PC-9 (cell line): ENCODE measurements at regions not wholly inside any gene's neighbourhood (a gene's known extent, or its start where the extent isn't known, plus 50 kb on each side); places are given as distances from the start of the nearest gene placed in this dataset.

Experiments
- BruUV-seq: library from RNA; stranded (reverse); fragments of 400-500 nt; replicated peaks from 2 replicates; lab custom pipeline; 2021; lab: Mats Ljungman, UMichigan
- CTCF ChIA-PET: fragments of 300-600 bp; sonication (Branson Sonifier 250); formaldehyde crosslinking; loops from one replicate; lab custom pipeline; 2022; ENCODE audit warnings: antibody characterized with exemption; lab: Charles Lee
- POLR2A ChIA-PET: fragments of 300-600 bp; sonication (Branson Sonifier 250); formaldehyde crosslinking; loops from one replicate; lab custom pipeline; 2022; ENCODE audit warnings: antibody characterized with exemption; ENCODE audit not compliant: unreplicated experiment; lab: Charles Lee
- DNase-seq, 2 experiments: peaks; one replicate each; pipeline versions ENCODE4 v3.0.0 to v3.0.0-alpha.2; 2015 to 2022; ENCODE audit warnings: mixed read lengths in 1 of 2
- H2AFZ ChIP-seq: fragments of 200-600 bp; sonication (generic); 2 replicates; pipeline ENCODE4 v1.8.1; 2017; ENCODE audit warnings: antibody characterized with exemption
- H3F3A ChIP-seq: fragments of 200-600 bp; sonication (generic); 2 replicates; pipeline ENCODE4 v1.8.1; 2017; ENCODE audit warnings: antibody characterized with exemption, mild to moderate bottlenecking, low read depth; ENCODE audit not compliant: insufficient read depth
- H3K27ac ChIP-seq: fragments of 200-600 bp; sonication (generic); 2 replicates; pipeline ENCODE4 v1.6.1; 2016; ENCODE audit warnings: mixed run types
- H3K27me3 ChIP-seq: fragments of 200-600 bp; sonication (generic); 2 replicates; pipeline ENCODE4 v1.6.1; 2016; ENCODE audit warnings: low read depth, mixed run types; ENCODE audit not compliant: insufficient read depth
- H3K36me3 ChIP-seq: fragments of 200-600 bp; sonication (generic); 2 replicates; pipeline ENCODE4 v1.6.1; 2016; ENCODE audit warnings: low read depth, mixed run types
- H3K4me1 ChIP-seq: fragments of 200-600 bp; sonication (generic); replicated peaks from 2 replicates; pipeline ENCODE4 v1.6.1; 2016; ENCODE audit warnings: mixed run types; ENCODE audit not compliant: insufficient read depth
- H3K4me2 ChIP-seq: fragments of 200-600 bp; sonication (generic); 2 replicates; pipeline ENCODE4 v1.6.1; 2017; ENCODE audit warnings: mixed run types
- H3K4me3 ChIP-seq: fragments of 200-600 bp; sonication (generic); 2 replicates; pipeline ENCODE4 v1.6.1; 2016; ENCODE audit warnings: mixed run types
- H3K79me2 ChIP-seq: fragments of 200-600 bp; sonication (generic); 2 replicates; pipeline ENCODE4 v1.6.1; 2017; ENCODE audit warnings: low read depth, mixed run types
- H3K9me2 ChIP-seq: fragments of 200-600 bp; sonication (generic); 2 replicates; pipeline ENCODE4 v1.8.1; 2017; ENCODE audit warnings: mild to moderate bottlenecking; ENCODE audit not compliant: insufficient read depth
- H3K9me3 ChIP-seq: fragments of 200-600 bp; sonication (generic); 2 replicates; pipeline ENCODE4 v1.8.1; 2016; ENCODE audit warnings: low read depth; ENCODE audit not compliant: insufficient read depth
- H4K20me1 ChIP-seq: fragments of 200-600 bp; sonication (generic); 2 replicates; pipeline ENCODE4 v1.8.1; 2017; ENCODE audit not compliant: insufficient read depth
- EZH2 ChIP-seq: fragments of 200-600 bp; sonication (generic); IDR thresholded peaks from 2 replicates; pipeline ENCODE4 v1.8.0; 2017; ENCODE audit warnings: antibody characterized with exemption, low read depth
- intact Hi-C: fragments of 100-400 bp; cut with micrococcal nuclease; formaldehyde crosslinking; loops from one replicate; pipeline ENCODE4 v1.10.0; 2022; ENCODE audit not compliant: unreplicated experiment
- TF ChIP-seq, protein P1 (sequence below): fragments of 200-600 bp; sonication (generic); conservative IDR thresholded peaks from 2 replicates; pipeline ENCODE4 v1.6.1; 2017; ENCODE audit warnings: mixed run types, antibody characterized with exemption, mild to moderate bottlenecking, moderate library complexity

DNA sequence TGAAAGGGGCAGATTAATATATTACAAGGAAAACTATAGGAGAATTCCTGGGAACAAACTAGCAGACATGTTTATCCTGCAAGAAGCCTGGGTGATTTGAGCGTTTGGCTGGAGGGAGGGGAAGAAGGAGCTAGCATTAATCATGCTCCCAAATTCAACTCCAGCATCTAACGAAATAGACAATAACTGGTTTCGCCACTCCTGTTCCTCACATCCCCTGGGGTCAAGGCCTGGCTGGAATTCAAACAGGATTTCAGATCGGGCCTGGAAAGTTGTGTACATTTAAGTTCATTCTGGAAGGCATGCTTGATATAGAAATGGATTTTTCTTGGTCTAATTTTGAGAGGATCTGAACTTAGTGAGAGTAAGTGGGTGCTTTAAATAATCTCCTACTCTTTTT lies 126.1 kb upstream of the CTAGE1 start:
- intact Hi-C loops = no loop called here
- ChIA-PET CTCF (no interaction called here), POLR2A (no interaction called here)
- no peaks in the 10 kb centered on the region for H4K20me1 ChIP-seq
- no peak overlapping the region for H3K4me3 ChIP-seq
- DNase-seq = no peak
- no peaks in the 10 kb centered on the region for H3K27me3 ChIP-seq
- H3F3A ChIP-seq = no peaks in the 10 kb centered on the region
- no peaks in the 10 kb centered on the region for H3K36me3 ChIP-seq
- no peak overlapping the region for H3K4me2 ChIP-seq
- TF ChIP-seq, protein P1, sequence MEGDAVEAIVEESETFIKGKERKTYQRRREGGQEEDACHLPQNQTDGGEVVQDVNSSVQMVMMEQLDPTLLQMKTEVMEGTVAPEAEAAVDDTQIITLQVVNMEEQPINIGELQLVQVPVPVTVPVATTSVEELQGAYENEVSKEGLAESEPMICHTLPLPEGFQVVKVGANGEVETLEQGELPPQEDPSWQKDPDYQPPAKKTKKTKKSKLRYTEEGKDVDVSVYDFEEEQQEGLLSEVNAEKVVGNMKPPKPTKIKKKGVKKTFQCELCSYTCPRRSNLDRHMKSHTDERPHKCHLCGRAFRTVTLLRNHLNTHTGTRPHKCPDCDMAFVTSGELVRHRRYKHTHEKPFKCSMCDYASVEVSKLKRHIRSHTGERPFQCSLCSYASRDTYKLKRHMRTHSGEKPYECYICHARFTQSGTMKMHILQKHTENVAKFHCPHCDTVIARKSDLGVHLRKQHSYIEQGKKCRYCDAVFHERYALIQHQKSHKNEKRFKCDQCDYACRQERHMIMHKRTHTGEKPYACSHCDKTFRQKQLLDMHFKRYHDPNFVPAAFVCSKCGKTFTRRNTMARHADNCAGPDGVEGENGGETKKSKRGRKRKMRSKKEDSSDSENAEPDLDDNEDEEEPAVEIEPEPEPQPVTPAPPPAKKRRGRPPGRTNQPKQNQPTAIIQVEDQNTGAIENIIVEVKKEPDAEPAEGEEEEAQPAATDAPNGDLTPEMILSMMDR = no peak
- H3K9me3 ChIP-seq = no peaks in the 10 kb centered on the region
- no peaks in the 10 kb centered on the region for H3K9me2 ChIP-seq
- no TSS peak for BruUV-seq
- H3K79me2 ChIP-seq = no peaks in the 10 kb centered on the region
- H3K27ac ChIP-seq = no peak overlapping the region
- H2AFZ ChIP-seq = no peak overlapping the region
- 0 out of 2 replicates have a peak, but pooled peaks cover 10% of the 10 kb centered on the region for H3K4me1 ChIP-seq

DNA sequence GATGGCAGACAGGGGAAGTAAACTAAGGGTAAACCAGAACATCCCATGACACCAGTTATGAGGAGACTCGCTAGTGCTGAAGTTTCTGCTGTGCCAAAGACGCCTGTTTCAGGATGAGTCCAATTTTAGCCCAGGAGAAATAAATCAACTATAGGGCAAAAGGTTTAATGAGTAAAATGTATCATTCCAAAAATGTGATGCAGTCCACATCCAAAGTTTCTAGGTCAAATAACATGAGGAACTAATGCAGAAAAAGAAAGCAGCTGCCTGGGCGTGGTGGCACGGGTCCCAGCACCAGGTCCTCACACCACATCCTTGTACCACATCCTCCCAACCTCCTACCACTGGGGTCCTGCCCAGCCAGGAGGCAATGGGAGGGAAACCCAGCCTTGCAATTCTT lies 126.9 kb upstream of the CTAGE1 start:
- BruUV-seq = no TSS peak
- POLR2A ChIA-PET = no interaction called here
- Histone ChIP-seq H3K4me3 (no peak overlapping the region), H3F3A (no peaks in the 10 kb centered on the region), H2AFZ (no peak overlapping the region), H3K4me1 (peaks cover 13% of the 10 kb centered on the region), H3K9me3 (0 out of 2 replicates have a peak, but pooled peaks cover 3% of the 10 kb centered on the region), H4K20me1 (no peaks in the 10 kb centered on the region), H3K79me2 (no peaks in the 10 kb centered on the region), H3K36me3 (no peaks in the 10 kb centered on the region), H3K4me2 (no peak overlapping the region), H3K27me3 (no peaks in the 10 kb centered on the region), H3K27ac (no peak overlapping the region), H3K9me2 (no peaks in the 10 kb centered on the region)
- CTCF ChIA-PET = no interaction called here
- intact Hi-C loops = no loop called here
- no peak for TF ChIP-seq EZH2
- TF ChIP-seq, protein P1 = no peak
- no peak for DNase-seq

DNA sequence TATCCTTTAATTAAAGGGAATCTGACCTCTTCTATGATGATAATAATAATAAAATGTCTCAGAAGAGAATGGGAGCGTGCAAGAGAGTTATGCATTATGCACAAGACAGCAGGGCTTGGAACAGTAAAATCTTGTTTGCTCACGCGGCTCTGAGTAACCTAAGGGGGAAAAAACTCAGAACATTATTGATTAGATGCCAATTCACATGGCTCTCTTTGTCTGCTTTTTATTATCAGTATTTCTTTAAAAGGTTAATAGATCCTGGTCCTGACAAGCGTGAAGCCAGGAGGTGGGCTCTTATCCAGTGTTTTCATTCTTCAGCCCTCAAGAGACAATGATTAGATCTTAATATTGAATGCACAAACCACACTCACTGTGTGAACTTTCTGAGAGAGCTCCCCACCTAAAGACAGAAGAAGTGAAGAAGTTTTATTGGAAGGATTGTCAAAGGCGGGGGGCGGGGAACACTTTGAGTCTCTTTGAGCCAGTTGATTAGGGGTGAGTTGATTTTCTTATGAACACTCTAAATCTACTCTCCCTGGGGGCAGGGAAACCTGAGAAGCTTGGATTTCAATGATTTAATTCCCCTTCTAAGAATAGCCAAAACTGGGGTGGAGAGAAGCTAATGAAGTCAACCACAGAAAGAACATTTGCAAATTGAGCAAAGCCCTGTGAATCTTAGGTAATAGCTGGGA lies 127.5 kb upstream of the CTAGE1 start:
- intact Hi-C loops = no loop called here

More for the DNA sequence above, 127.5 kb upstream of the CTAGE1 start:
- H3F3A ChIP-seq = peaks cover 4% of the 10 kb centered on the region; the same call in 1 of the 2 replicates
- no peak overlapping the region for H2AFZ ChIP-seq
- H3K9me3 ChIP-seq = 0 out of 2 replicates have a peak, but pooled peaks cover 3% of the 10 kb centered on the region
- no peaks in the 10 kb centered on the region for H3K27me3 ChIP-seq
- H4K20me1 ChIP-seq = no peaks in the 10 kb centered on the region
- no peak for TF ChIP-seq EZH2
- TF ChIP-seq, protein P1 = no peak
- H3K4me2 ChIP-seq = no peak overlapping the region
- BruUV-seq = no TSS peak
- H3K4me3 ChIP-seq = no peak overlapping the region
- DNase-seq = no peak
- no peaks in the 10 kb centered on the region for H3K79me2 ChIP-seq
- H3K4me1 ChIP-seq = peaks cover 19% of the 10 kb centered on the region
- H3K36me3 ChIP-seq = no peaks in the 10 kb centered on the region
- H3K27ac ChIP-seq = no peak overlapping the region
- ChIA-PET CTCF (interaction anchor here (0.6 kb wide), 1 partner anchor 492 kb away, joined by 3 read pairs; no protein-coding TSS in a partner anchor), POLR2A (no interaction called here)
- H3K9me2 ChIP-seq = no peaks in the 10 kb centered on the region
